ENCODE measurements at regions not wholly inside any gene's neighbourhood (a gene's known extent, or its start where the extent isn't known, plus 50 kb on each side); places are given as distances from the start of the nearest gene placed in this dataset.

- no peak for TF ChIP-seq JUNB (IDR thresholded peaks at IDR 0.05)
- TF ChIP-seq NBN (IDR thresholded peaks at IDR 0.05) = peak; percentile 47; the same call in 1 of the 2 replicates
- TF ChIP-seq FOXM1 (IDR thresholded peaks at IDR 0.05; ENCODE audit: low read depth, low read length) = 0 out of 2 replicates have a peak, but pooled peaks have one; percentile 53
- peak; percentile 100 for TF ChIP-seq ZBED1 (IDR thresholded peaks at IDR 0.05; ENCODE audit: borderline replicate concordance)
- TF ChIP-seq YY1 (IDR thresholded peaks at IDR 0.05; ENCODE audit: low read depth, low read length) = 0 out of 2 replicates have a peak, but pooled peaks have one; percentile 18
- 0 out of 2 replicates have a peak, but pooled peaks have one; percentile 23 for TF ChIP-seq STAT1 (conservative IDR thresholded peaks at IDR 0.05)
- peak; percentile 100 for TF ChIP-seq MTA3 (IDR thresholded peaks at IDR 0.05; ENCODE audit: borderline replicate concordance, low read length)
- TF ChIP-seq MTA2 (IDR thresholded peaks at IDR 0.05; ENCODE audit: low read depth) = no peak
- TF ChIP-seq BCL11A (IDR thresholded peaks at IDR 0.05; ENCODE audit: low read depth, low read length) = peak; percentile 86
- TF ChIP-seq, protein P1, sequence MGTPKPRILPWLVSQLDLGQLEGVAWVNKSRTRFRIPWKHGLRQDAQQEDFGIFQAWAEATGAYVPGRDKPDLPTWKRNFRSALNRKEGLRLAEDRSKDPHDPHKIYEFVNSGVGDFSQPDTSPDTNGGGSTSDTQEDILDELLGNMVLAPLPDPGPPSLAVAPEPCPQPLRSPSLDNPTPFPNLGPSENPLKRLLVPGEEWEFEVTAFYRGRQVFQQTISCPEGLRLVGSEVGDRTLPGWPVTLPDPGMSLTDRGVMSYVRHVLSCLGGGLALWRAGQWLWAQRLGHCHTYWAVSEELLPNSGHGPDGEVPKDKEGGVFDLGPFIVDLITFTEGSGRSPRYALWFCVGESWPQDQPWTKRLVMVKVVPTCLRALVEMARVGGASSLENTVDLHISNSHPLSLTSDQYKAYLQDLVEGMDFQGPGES (IDR thresholded peaks at IDR 0.05) = no peak
- no peak for TF ChIP-seq SREBF1 (IDR thresholded peaks at IDR 0.05; ENCODE audit: low read length)
- peak; percentile 83; the same call in 1 of the 2 replicates for TF ChIP-seq EZH2 (IDR thresholded peaks at IDR 0.05; ENCODE audit: borderline replicate concordance, control insufficient read depth, low read depth, low read length)
- no peak for TF ChIP-seq SPI1 (IDR thresholded peaks at IDR 0.05; ENCODE audit: borderline replicate concordance, insufficient read depth, low read depth, low read length)
- peak; percentile 78; the same call in 1 of the 2 replicates for TF ChIP-seq TCF3 (IDR thresholded peaks at IDR 0.05; ENCODE audit: borderline replicate concordance, insufficient read depth, low read depth, low read length)
- no peak for TF ChIP-seq CHD1 (IDR thresholded peaks at IDR 0.05; ENCODE audit: low read depth, low read length)
- TF ChIP-seq, protein P2, sequence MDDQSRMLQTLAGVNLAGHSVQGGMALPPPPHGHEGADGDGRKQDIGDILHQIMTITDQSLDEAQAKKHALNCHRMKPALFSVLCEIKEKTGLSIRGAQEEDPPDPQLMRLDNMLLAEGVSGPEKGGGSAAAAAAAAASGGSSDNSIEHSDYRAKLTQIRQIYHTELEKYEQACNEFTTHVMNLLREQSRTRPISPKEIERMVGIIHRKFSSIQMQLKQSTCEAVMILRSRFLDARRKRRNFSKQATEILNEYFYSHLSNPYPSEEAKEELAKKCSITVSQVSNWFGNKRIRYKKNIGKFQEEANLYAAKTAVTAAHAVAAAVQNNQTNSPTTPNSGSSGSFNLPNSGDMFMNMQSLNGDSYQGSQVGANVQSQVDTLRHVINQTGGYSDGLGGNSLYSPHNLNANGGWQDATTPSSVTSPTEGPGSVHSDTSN (IDR thresholded peaks at IDR 0.05; ENCODE audit: insufficient replicate concordance, low read depth, low read length) = peak; percentile 69
- TF ChIP-seq, protein P3, sequence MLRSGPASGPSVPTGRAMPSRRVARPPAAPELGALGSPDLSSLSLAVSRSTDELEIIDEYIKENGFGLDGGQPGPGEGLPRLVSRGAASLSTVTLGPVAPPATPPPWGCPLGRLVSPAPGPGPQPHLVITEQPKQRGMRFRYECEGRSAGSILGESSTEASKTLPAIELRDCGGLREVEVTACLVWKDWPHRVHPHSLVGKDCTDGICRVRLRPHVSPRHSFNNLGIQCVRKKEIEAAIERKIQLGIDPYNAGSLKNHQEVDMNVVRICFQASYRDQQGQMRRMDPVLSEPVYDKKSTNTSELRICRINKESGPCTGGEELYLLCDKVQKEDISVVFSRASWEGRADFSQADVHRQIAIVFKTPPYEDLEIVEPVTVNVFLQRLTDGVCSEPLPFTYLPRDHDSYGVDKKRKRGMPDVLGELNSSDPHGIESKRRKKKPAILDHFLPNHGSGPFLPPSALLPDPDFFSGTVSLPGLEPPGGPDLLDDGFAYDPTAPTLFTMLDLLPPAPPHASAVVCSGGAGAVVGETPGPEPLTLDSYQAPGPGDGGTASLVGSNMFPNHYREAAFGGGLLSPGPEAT (IDR thresholded peaks at IDR 0.05; ENCODE audit: low read depth) = no peak
- TF ChIP-seq POLR2AphosphoS2 (IDR thresholded peaks at IDR 0.05; ENCODE audit: low read depth, low read length) = peak; percentile 96
- TF ChIP-seq CHD2 (IDR thresholded peaks at IDR 0.05; ENCODE audit: borderline replicate concordance, low read depth, low read length) = peak; percentile 57; the same call in 1 of the 2 replicates
- no peak for TF ChIP-seq ZNF274 (IDR thresholded peaks at IDR 0.05; ENCODE audit: insufficient read depth, insufficient read length)
- TF ChIP-seq SMAD1 (IDR thresholded peaks at IDR 0.05; ENCODE audit: low read depth, partially characterized antibody) = peak; percentile 70
- TF ChIP-seq, protein P4, sequence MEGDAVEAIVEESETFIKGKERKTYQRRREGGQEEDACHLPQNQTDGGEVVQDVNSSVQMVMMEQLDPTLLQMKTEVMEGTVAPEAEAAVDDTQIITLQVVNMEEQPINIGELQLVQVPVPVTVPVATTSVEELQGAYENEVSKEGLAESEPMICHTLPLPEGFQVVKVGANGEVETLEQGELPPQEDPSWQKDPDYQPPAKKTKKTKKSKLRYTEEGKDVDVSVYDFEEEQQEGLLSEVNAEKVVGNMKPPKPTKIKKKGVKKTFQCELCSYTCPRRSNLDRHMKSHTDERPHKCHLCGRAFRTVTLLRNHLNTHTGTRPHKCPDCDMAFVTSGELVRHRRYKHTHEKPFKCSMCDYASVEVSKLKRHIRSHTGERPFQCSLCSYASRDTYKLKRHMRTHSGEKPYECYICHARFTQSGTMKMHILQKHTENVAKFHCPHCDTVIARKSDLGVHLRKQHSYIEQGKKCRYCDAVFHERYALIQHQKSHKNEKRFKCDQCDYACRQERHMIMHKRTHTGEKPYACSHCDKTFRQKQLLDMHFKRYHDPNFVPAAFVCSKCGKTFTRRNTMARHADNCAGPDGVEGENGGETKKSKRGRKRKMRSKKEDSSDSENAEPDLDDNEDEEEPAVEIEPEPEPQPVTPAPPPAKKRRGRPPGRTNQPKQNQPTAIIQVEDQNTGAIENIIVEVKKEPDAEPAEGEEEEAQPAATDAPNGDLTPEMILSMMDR (IDR thresholded peaks at IDR 0.05 in 2 of 3, conservative IDR thresholded peaks at IDR 0.05 in 1 of 3; ENCODE audit: control insufficient read depth in 2 of 3, extremely low read depth in 1 of 3, insufficient read depth in 1 of 3, low read depth in 3 of 3, low read length in 3 of 3) = no peak
- peak; percentile 55; the same call in 1 of the 2 replicates for TF ChIP-seq IKZF1 (conservative IDR thresholded peaks at IDR 0.05)
- peak; percentile 100 for TF ChIP-seq PML (IDR thresholded peaks at IDR 0.05; ENCODE audit: low read length)
- peak; percentile 38; the same call in 1 of the 2 replicates for TF ChIP-seq EED (IDR thresholded peaks at IDR 0.05; ENCODE audit: low read depth)
These were observed 111.2 kb upstream of the NBPF11 start (continued) for GRCh38 chr1:148263128-148263905.
